ENCODE measurements at regions not wholly inside any gene's neighbourhood (a gene's known extent, or its start where the extent isn't known, plus 50 kb on each side); places are given as distances from the start of the nearest gene placed in this dataset.

GRCh38 chr3:106619-107018 lies 89.9 kb upstream of the CHL1 start:
- TF ChIP-seq CTCF (IDR thresholded peaks at IDR 0.05; ENCODE audit: borderline replicate concordance, control extremely low read depth, extremely low read depth, insufficient read depth, missing control alignments) = no peak
- in situ Hi-C loops (cut with MboI; ENCODE audit: low sequenced_read_pairs, unreplicated experiment) = no loop called here
- no peak for DNase-seq (ENCODE audit: low spot score)

DNA sequence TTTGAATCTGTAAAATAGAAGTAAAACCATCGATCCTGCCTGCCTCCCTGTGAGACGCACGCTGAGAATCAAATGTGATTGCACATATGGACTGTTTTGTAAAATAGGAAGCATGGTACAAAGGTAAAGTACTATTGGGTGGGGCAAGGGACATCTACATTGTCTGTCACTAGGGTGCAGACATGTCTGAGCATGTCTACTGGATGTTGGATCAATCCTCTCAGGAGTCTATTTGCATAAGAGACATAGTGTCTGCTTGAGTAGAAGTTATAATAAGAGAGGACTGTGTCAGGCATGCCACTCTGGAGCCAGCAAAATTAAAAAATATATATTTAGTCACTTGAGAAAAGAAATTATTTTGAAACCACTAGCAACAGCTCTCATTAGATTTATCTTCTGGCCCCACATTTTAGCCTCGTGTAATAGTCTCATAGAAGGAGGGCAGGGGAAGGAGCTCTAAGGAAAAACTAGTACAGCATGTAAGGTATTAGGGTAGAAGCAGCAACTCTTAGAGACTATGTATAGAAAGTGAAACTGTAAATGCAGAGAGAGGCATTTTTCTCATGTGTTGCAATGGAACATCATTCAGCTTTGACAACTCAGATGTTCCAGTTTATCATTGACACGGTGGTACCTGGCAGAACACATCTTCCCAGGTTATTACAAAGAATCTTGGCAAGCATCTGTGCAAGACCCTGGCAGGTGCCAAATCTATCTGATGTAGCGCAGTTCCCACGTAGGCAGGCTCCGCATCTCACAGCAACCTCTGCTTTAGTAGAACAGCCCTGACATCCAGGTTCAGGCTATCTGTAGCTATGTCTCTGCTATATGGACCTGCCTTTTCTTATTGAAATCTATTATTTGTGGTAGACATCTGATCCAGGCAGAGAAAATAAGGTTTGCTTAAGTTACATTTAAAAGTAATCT lies 85.2 kb upstream of the CHL1 start:
- in situ Hi-C loops (cut with MboI; ENCODE audit: low sequenced_read_pairs, unreplicated experiment) = no loop called here
- TF ChIP-seq CTCF (IDR thresholded peaks at IDR 0.05; ENCODE audit: borderline replicate concordance, control extremely low read depth, extremely low read depth, insufficient read depth, missing control alignments) = no peak
- no peak for DNase-seq (ENCODE audit: low spot score)

DNA sequence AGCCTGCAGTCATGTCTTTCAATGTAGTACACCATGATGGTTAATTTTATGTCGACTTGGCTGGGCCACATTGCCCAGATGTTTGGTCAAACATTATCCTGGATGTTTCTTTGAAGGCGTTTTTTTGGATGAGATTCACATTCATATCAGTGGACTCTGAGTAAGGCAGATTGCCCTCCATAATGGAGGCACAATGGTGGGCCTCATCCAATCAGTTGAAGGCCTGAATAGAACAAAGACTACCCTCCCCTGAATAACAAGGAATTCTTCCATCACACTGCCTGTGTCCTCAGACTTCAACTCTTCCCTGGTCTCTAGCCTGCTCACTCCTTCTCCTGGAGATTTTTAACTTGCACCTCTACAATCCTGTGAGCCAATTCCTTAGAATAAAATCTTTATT lies 83.8 kb upstream of the CHL1 start:
- no peak for TF ChIP-seq CTCF (IDR thresholded peaks at IDR 0.05; ENCODE audit: borderline replicate concordance, control extremely low read depth, extremely low read depth, insufficient read depth, missing control alignments)
- DNase-seq (ENCODE audit: low spot score) = no peak
- in situ Hi-C loops (cut with MboI; ENCODE audit: low sequenced_read_pairs, unreplicated experiment) = no loop called here

GRCh38 chr3:118666-119065 lies 77.9 kb upstream of the CHL1 start:
- no peak for TF ChIP-seq CTCF (IDR thresholded peaks at IDR 0.05; ENCODE audit: borderline replicate concordance, control extremely low read depth, extremely low read depth, insufficient read depth, missing control alignments)
- DNase-seq (ENCODE audit: low spot score) = no peak
- in situ Hi-C loops (cut with MboI; ENCODE audit: low sequenced_read_pairs, unreplicated experiment) = no loop called here

DNA sequence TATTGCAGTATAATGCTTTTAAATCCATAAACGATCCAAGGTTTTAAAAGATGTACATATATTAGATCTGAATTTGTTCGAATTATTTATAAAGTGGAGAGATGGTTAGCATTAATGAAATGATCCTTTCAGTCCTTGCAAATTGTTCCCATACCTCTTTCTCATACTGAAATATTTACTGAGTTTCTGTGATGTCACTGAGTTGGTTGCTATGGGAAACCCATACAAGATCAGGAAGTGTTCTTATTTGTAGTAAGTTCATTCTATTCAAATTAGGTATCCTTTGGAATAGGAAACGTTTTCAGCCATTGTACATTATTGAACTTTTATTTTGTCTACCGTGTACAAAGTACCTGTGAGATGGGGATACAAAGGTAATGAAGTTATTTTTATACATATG lies 73.2 kb upstream of the CHL1 start:
- no peak for TF ChIP-seq CTCF (IDR thresholded peaks at IDR 0.05; ENCODE audit: borderline replicate concordance, control extremely low read depth, extremely low read depth, insufficient read depth, missing control alignments)
- DNase-seq (ENCODE audit: low spot score) = no peak
- in situ Hi-C loops (cut with MboI; ENCODE audit: low sequenced_read_pairs, unreplicated experiment) = no loop called here

DNA sequence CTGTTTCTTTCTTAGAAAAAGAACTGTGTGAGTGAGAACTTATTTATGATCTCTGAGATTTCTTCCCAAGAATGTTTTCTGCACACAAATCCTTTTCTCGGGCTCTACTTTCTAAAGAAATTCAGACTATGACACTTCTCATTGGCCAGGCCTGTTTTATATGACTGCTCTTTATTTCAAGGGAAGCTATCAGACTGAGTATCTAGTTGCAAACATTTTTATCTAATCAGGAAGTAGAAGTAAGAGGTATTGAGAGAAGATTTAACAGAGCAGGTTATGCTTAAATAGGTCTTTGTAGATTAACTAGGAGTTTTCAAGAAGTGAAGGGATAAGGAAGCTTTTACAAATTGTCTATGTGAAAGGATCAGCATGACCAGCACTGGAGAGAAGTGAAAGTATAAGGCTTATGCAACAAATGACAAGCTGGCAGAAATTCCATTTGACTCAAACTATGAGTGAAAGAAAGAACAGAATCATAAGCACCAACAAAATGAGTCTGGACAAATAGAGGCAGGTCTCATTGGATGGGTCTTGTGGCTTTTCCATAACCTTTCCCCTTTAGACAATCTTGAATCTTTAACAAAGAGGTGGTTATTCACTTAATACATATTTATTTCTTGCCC lies 71.9 kb upstream of the CHL1 start:
- no peak for DNase-seq (ENCODE audit: low spot score)
- in situ Hi-C loops (cut with MboI; ENCODE audit: low sequenced_read_pairs, unreplicated experiment) = no loop called here
- TF ChIP-seq CTCF (IDR thresholded peaks at IDR 0.05; ENCODE audit: borderline replicate concordance, control extremely low read depth, extremely low read depth, insufficient read depth, missing control alignments) = no peak

Measured in GM13976 (cell line).